DND-41 (cell line): ENCODE measurements at regions not wholly inside any gene's neighbourhood (a gene's known extent, or its start where the extent isn't known, plus 50 kb on each side); places are given as distances from the start of the nearest gene placed in this dataset.

Experiments used
- ATAC-seq: fragments of 200-7000 bp; cut with Tn5 transposase; 3 replicates; pipeline ENCODE4 v1.9.1; 2021; ENCODE audit warnings: low read depth; ENCODE audit not compliant: insufficient read depth
- DNase-seq: peaks from one replicate; pipeline ENCODE4 v3.0.0-alpha.2; 2020
- H2AFZ ChIP-seq: 2 replicates; pipeline ENCODE4 v1.6.0; 2012; ENCODE audit warnings: low read depth, low read length
- H3K27ac ChIP-seq: 2 replicates; pipeline ENCODE4 v1.5.1; 2012; ENCODE audit warnings: low read length, inconsistent platforms
- H3K27me3 ChIP-seq: fragments of 200-600 bp; sonication (generic); 2 replicates; pipeline ENCODE4 v1.6.0; 2012; ENCODE audit warnings: low read length, mild to moderate bottlenecking, inconsistent platforms; ENCODE audit not compliant: insufficient read depth, poor library complexity
- H3K36me3 ChIP-seq: 2 replicates; pipeline ENCODE4 v1.5.1; 2012; ENCODE audit warnings: low read length, inconsistent platforms; ENCODE audit not compliant: insufficient read depth
- H3K4me1 ChIP-seq: 2 replicates; pipeline ENCODE4 v1.5.1; 2012; ENCODE audit warnings: mild to moderate bottlenecking, low read length; ENCODE audit not compliant: insufficient read depth
- H3K4me2 ChIP-seq: 2 replicates; pipeline ENCODE4 v1.6.0; 2012; ENCODE audit warnings: mild to moderate bottlenecking, moderate library complexity, low read length, inconsistent platforms; ENCODE audit not compliant: insufficient read depth
- H3K4me3 ChIP-seq, 2 experiments: fragments of 200-600 bp in 1 of 2; shearing (Covaris generic) in 1 of 2; 2 replicates each; pipeline ENCODE4 v1.5.1; 2012 to 2016; ENCODE audit warnings: inconsistent platforms in 2 of 2, low read length in 2 of 2, mild to moderate bottlenecking in 2 of 2, low read depth in 1 of 2, moderate library complexity in 1 of 2
- H3K79me2 ChIP-seq: 2 replicates; pipeline ENCODE4 v1.6.0; 2012; ENCODE audit warnings: low read length, inconsistent platforms; ENCODE audit not compliant: insufficient read depth
- H3K9ac ChIP-seq: 2 replicates; pipeline ENCODE4 v1.6.0; 2012; ENCODE audit warnings: low read depth, mild to moderate bottlenecking, inconsistent platforms, low read length, moderate library complexity
- H3K9me3 ChIP-seq: 2 replicates; pipeline ENCODE4 v1.5.1; 2012; ENCODE audit warnings: low read length, moderate library complexity, mild to moderate bottlenecking, inconsistent platforms; ENCODE audit not compliant: insufficient read depth, severe bottlenecking
- H4K20me1 ChIP-seq: 2 replicates; pipeline ENCODE4 v1.6.0; 2012; ENCODE audit warnings: low read length; ENCODE audit not compliant: insufficient read depth
- EZH2 ChIP-seq: IDR thresholded peaks from 3 replicates; pipeline ENCODE4 v1.6.1; 2012; ENCODE audit warnings: borderline replicate concordance, low read depth, mild to moderate bottlenecking, moderate library complexity, low read length, inconsistent platforms; ENCODE audit not compliant: severe bottlenecking
- TF ChIP-seq, protein P1 (sequence below): IDR thresholded peaks from 2 replicates; pipeline ENCODE4 v1.5.1; 2012; ENCODE audit warnings: borderline replicate concordance, low read length, moderate library complexity, mild to moderate bottlenecking; ENCODE audit not compliant: poor library complexity, severe bottlenecking; ENCODE audit errors: extremely low read depth

DNA sequence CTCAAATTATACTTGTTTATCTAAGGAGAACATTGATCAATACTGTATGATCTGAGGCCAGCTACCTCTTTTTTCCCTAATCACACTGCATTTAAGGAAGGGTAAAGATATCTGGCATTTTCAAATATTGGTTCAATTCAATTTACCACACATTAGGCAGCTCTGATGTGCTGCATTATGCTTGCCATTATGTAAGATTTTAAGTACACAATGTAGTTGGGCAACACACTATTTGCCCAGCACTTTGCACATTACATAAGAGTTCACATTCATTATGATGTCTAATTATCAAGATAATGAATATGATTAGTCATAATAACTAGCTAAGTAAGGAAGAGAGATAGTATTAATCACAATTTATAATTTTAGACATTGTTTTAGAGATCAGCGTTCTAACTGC is 196.3 kb downstream of the BCHE start:
- H3K27ac ChIP-seq: no peak overlapping the region
- H4K20me1 ChIP-seq: no peaks in the 10 kb centered on the region
- no peak overlapping the region for H2AFZ ChIP-seq
- H3K9me3 ChIP-seq: no peaks in the 10 kb centered on the region
- H3K4me1 ChIP-seq: no peaks in the 10 kb centered on the region
- H3K4me3 ChIP-seq: no peak overlapping the region
- H3K4me2 ChIP-seq: no peak overlapping the region
- no peaks in the 10 kb centered on the region for H3K27me3 ChIP-seq
- DNase-seq (no peak), ATAC-seq (no peak)
- no peaks in the 10 kb centered on the region for H3K79me2 ChIP-seq
- H3K36me3 ChIP-seq: no peaks in the 10 kb centered on the region
- no peak overlapping the region for H3K9ac ChIP-seq
- TF ChIP-seq, protein P1, sequence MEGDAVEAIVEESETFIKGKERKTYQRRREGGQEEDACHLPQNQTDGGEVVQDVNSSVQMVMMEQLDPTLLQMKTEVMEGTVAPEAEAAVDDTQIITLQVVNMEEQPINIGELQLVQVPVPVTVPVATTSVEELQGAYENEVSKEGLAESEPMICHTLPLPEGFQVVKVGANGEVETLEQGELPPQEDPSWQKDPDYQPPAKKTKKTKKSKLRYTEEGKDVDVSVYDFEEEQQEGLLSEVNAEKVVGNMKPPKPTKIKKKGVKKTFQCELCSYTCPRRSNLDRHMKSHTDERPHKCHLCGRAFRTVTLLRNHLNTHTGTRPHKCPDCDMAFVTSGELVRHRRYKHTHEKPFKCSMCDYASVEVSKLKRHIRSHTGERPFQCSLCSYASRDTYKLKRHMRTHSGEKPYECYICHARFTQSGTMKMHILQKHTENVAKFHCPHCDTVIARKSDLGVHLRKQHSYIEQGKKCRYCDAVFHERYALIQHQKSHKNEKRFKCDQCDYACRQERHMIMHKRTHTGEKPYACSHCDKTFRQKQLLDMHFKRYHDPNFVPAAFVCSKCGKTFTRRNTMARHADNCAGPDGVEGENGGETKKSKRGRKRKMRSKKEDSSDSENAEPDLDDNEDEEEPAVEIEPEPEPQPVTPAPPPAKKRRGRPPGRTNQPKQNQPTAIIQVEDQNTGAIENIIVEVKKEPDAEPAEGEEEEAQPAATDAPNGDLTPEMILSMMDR: no peak
- no peak for TF ChIP-seq EZH2

GRCh38 chr3:165640031-165640430 is 197.2 kb downstream of the BCHE start:
- no peaks in the 10 kb centered on the region for H3K4me1 ChIP-seq
- no peak overlapping the region for H3K27ac ChIP-seq
- no peak for ATAC-seq
- H3K4me3 ChIP-seq: no peak overlapping the region
- TF ChIP-seq, protein P1: no peak
- no peak for TF ChIP-seq EZH2
- H3K9me3 ChIP-seq: no peaks in the 10 kb centered on the region
- H4K20me1 ChIP-seq: no peaks in the 10 kb centered on the region
- H3K36me3 ChIP-seq: no peaks in the 10 kb centered on the region
- no peak overlapping the region for H2AFZ ChIP-seq
- H3K4me2 ChIP-seq: no peak overlapping the region
- no peaks in the 10 kb centered on the region for H3K27me3 ChIP-seq
- no peak for DNase-seq
- no peaks in the 10 kb centered on the region for H3K79me2 ChIP-seq
- no peak overlapping the region for H3K9ac ChIP-seq

DNA sequence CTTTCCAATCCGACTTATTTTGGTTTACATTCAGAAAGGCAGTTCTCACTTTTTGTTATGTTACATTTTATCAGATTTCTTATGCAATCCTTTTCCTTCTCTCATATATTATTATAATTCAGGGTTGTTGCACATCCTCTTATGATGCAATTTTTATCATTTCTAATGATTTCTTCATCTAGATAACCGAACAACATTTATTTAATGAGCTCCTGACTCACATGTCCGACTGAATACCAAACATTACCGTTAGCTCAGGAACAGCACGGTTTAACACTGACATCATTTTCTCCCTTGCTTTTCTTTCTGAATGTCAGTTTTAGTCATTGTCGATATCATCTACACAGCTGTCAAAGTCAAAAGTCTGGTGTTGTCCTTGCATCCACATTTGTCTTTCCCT is 199.2 kb downstream of the BCHE start:
- H3K4me3 ChIP-seq: no peak overlapping the region
- ATAC-seq: no peak
- H2AFZ ChIP-seq: no peak overlapping the region
- H3K27ac ChIP-seq: no peak overlapping the region
- H3K4me1 ChIP-seq: no peaks in the 10 kb centered on the region
- no peak for DNase-seq
- no peaks in the 10 kb centered on the region for H3K9me3 ChIP-seq
- no peaks in the 10 kb centered on the region for H4K20me1 ChIP-seq
- no peaks in the 10 kb centered on the region for H3K27me3 ChIP-seq
- no peak overlapping the region for H3K9ac ChIP-seq
- H3K4me2 ChIP-seq: no peak overlapping the region
- H3K79me2 ChIP-seq: no peaks in the 10 kb centered on the region
- no peaks in the 10 kb centered on the region for H3K36me3 ChIP-seq
- no peak for TF ChIP-seq EZH2
- TF ChIP-seq, protein P1: no peak

GRCh38 chr3:165636684-165637015 is 200.6 kb downstream of the BCHE start:
- no peak overlapping the region for H3K9ac ChIP-seq
- no peak overlapping the region for H3K27ac ChIP-seq
- no peaks in the 10 kb centered on the region for H3K4me1 ChIP-seq
- no peaks in the 10 kb centered on the region for H3K36me3 ChIP-seq
- H4K20me1 ChIP-seq: no peaks in the 10 kb centered on the region
- ATAC-seq (no peak), DNase-seq (no peak)
- no peaks in the 10 kb centered on the region for H3K9me3 ChIP-seq
- no peaks in the 10 kb centered on the region for H3K79me2 ChIP-seq
- no peak overlapping the region for H2AFZ ChIP-seq
- no peaks in the 10 kb centered on the region for H3K27me3 ChIP-seq
- no peak overlapping the region for H3K4me2 ChIP-seq
- no peak for TF ChIP-seq EZH2
- TF ChIP-seq, protein P1: no peak
- no peak overlapping the region for H3K4me3 ChIP-seq
